Fibroblast of skin of abdomen (primary cell): ENCODE measurements at regions not wholly inside any gene's neighbourhood (a gene's known extent, or its start where the extent isn't known, plus 50 kb on each side); places are given as distances from the start of the nearest gene placed in this dataset.

Source experiments
- DNase-seq: peaks from one replicate; pipeline ENCODE4 v3.0.0-alpha.2; 2013

- no peak for DNase-seq
These were observed 629.7 kb downstream of the ACTR3B start for GRCh38 chr7:153389261-153389660.

- DNase-seq: no peak
These were observed 631.4 kb downstream of the ACTR3B start for GRCh38 chr7:153390955-153391354.

- no peak for DNase-seq
These were observed 633.2 kb downstream of the ACTR3B start for GRCh38 chr7:153392726-153393125.

GRCh38 chr7:153393666-153394065 is 634.1 kb downstream of the ACTR3B start:
- DNase-seq: no peak

GRCh38 chr7:153396475-153396874 is 636.9 kb downstream of the ACTR3B start:
- no peak for DNase-seq

GRCh38 chr7:153397459-153397858 is 637.9 kb downstream of the ACTR3B start:
- no peak for DNase-seq

- no peak for DNase-seq
These were observed 638.4 kb downstream of the ACTR3B start for GRCh38 chr7:153397906-153398305.

- no peak for DNase-seq
These were observed 638.8 kb downstream of the ACTR3B start for GRCh38 chr7:153398370-153398769.

- DNase-seq: no peak
These were observed 639.4 kb downstream of the ACTR3B start for GRCh38 chr7:153398789-153399553.

GRCh38 chr7:153399554-153399940 is 640.0 kb downstream of the ACTR3B start:
- DNase-seq: no peak

- DNase-seq: no peak
These were observed 641.4 kb downstream of the ACTR3B start for GRCh38 chr7:153400735-153401593.

GRCh38 chr7:153401795-153402720 is 642.5 kb downstream of the ACTR3B start:
- no peak for DNase-seq

GRCh38 chr7:153402721-153403541 is 643.4 kb downstream of the ACTR3B start:
- no peak for DNase-seq

- DNase-seq: no peak
These were observed 644.6 kb downstream of the ACTR3B start for GRCh38 chr7:153404124-153404523.

GRCh38 chr7:153404781-153405279 is 645.3 kb downstream of the ACTR3B start:
- DNase-seq: no peak

GRCh38 chr7:153405704-153406485 is 646.3 kb upstream of the DPP6 start:
- no peak for DNase-seq

GRCh38 chr7:153406486-153406872 is 645.7 kb upstream of the DPP6 start:
- no peak for DNase-seq

- DNase-seq: no peak
These were observed 644.7 kb upstream of the DPP6 start for GRCh38 chr7:153407291-153408046.

- DNase-seq: no peak
These were observed 643.5 kb upstream of the DPP6 start for GRCh38 chr7:153408360-153409335.
